Amniotic epithelial cell (primary cell): ENCODE measurements at regions not wholly inside any gene's neighbourhood (a gene's known extent, or its start where the extent isn't known, plus 50 kb on each side); places are given as distances from the start of the nearest gene placed in this dataset.

Experiments
- DNase-seq: peaks from one replicate; pipeline ENCODE4 v3.0.0-alpha.2; 2010; ENCODE audit warnings: low read depth

- DNase-seq = peak; percentile 69
These were observed 51.0 kb upstream of the GAS7 start for GRCh38 chr17:10249271-10250010.
